Hepatocyte (in vitro differentiated cells): ENCODE measurements at regions not wholly inside any gene's neighbourhood (a gene's known extent, or its start where the extent isn't known, plus 50 kb on each side); places are given as distances from the start of the nearest gene placed in this dataset.

ENCODE experiments used
- DNase-seq: peaks from one replicate; pipeline ENCODE4 v3.0.0-alpha.2; 2016; ENCODE audit warnings: low spot score
- H2AFZ ChIP-seq: fragments of 200-600 bp; sonication (generic); 2 replicates; pipeline ENCODE4 v1.6.0; 2016; ENCODE audit warnings: antibody characterized with exemption, mild to moderate bottlenecking
- H3K27ac ChIP-seq: fragments of 200-600 bp; sonication (generic); 2 replicates; pipeline ENCODE4 v1.5.1; 2016; ENCODE audit warnings: mild to moderate bottlenecking
- H3K27me3 ChIP-seq: fragments of 200-600 bp; sonication (generic); 2 replicates; pipeline ENCODE4 v1.6.1; 2016
- H3K36me3 ChIP-seq: fragments of 200-600 bp; sonication (generic); replicated peaks from 2 replicates; pipeline ENCODE4 v1.5.1; 2016; ENCODE audit warnings: low read depth; ENCODE audit not compliant: insufficient read depth
- H3K4me1 ChIP-seq: fragments of 200-600 bp; sonication (generic); 2 replicates; pipeline ENCODE4 v1.5.1; 2016; ENCODE audit warnings: mild to moderate bottlenecking, moderate library complexity; ENCODE audit not compliant: insufficient read depth
- H3K4me2 ChIP-seq: fragments of 200-600 bp; sonication (generic); 2 replicates; pipeline ENCODE4 v1.6.0; 2016
- H3K4me3 ChIP-seq: fragments of 200-600 bp; sonication (generic); 2 replicates; pipeline ENCODE4 v1.5.1; 2016; ENCODE audit warnings: mild to moderate bottlenecking
- H3K79me2 ChIP-seq: fragments of 200-600 bp; sonication (generic); 2 replicates; pipeline ENCODE4 v1.6.0; 2017; ENCODE audit warnings: mild to moderate bottlenecking
- H3K9me2 ChIP-seq: fragments of 200-600 bp; sonication (generic); replicated peaks from 2 replicates; pipeline ENCODE4 v1.6.0; 2017; ENCODE audit warnings: mild to moderate bottlenecking; ENCODE audit not compliant: insufficient read depth
- H3K9me3 ChIP-seq: fragments of 200-600 bp; sonication (generic); 2 replicates; pipeline ENCODE4 v1.5.1; 2016; ENCODE audit warnings: low read depth, mild to moderate bottlenecking
- H4K20me1 ChIP-seq: fragments of 200-600 bp; sonication (generic); 2 replicates; pipeline ENCODE4 v1.6.0; 2016; ENCODE audit warnings: mild to moderate bottlenecking; ENCODE audit not compliant: insufficient read depth, poor library complexity, severe bottlenecking
- CTCF ChIP-seq: fragments of 200-600 bp; sonication (generic); IDR thresholded peaks from 2 replicates; pipeline ENCODE4 v1.5.1; 2016; ENCODE audit warnings: antibody characterized with exemption, mild to moderate bottlenecking; ENCODE audit not compliant: poor library complexity
- EZH2 ChIP-seq: fragments of 200-600 bp; sonication (generic); IDR thresholded peaks from 2 replicates; pipeline ENCODE4 v1.6.1; 2016; ENCODE audit warnings: antibody characterized with exemption, mild to moderate bottlenecking, borderline replicate concordance
- EZH2phosphoT487 ChIP-seq: fragments of 200-600 bp; sonication (generic); IDR thresholded peaks from one replicate; pipeline ENCODE4 v1.6.1; 2018; ENCODE audit warnings: antibody characterized with exemption, mild to moderate bottlenecking, low read depth, moderate library complexity; ENCODE audit not compliant: unreplicated experiment, severe bottlenecking
- WGBS: methylation state at CpG from one replicate; pipeline ENCODE4 v1.1.6; 2016; ENCODE audit warnings: low lambda C conversion rate; ENCODE audit errors: missing lambda C conversion rate; 5-methylcytosine and 5-hydroxymethylcytosine counted together

- H3K27ac ChIP-seq, result no peak overlapping the region
- H3K36me3 ChIP-seq, result no peaks in the 10 kb centered on the region
- H3K79me2 ChIP-seq, result no peaks in the 10 kb centered on the region
- TF ChIP-seq CTCF, result no peak
- peak; percentile 17 for DNase-seq
- WGBS, result 45% methylated on average over 7 of the region's 7 CpGs
- H4K20me1 ChIP-seq, result no peaks in the 10 kb centered on the region
- H3K9me2 ChIP-seq, result no peaks in the 10 kb centered on the region
- H3K4me1 ChIP-seq, result no peaks in the 10 kb centered on the region
- H3K4me2 ChIP-seq, result no peak overlapping the region
- H3K27me3 ChIP-seq, result no peaks in the 10 kb centered on the region
- H2AFZ ChIP-seq, result no peak overlapping the region
- H3K9me3 ChIP-seq, result no peaks in the 10 kb centered on the region
- no peak overlapping the region for H3K4me3 ChIP-seq
These were observed 122.6 kb downstream of the AXIN2 start for GRCh38 chr17:65438708-65439294.

- DNase-seq, result no peak
- H2AFZ ChIP-seq, result no peak overlapping the region
These were observed 123.3 kb downstream of the AXIN2 start for GRCh38 chr17:65438173-65438572.

GRCh38 chr17:65436871-65437270, 124.6 kb downstream of the AXIN2 start:
- H3K9me3 ChIP-seq, result no peaks in the 10 kb centered on the region
- H3K27me3 ChIP-seq, result no peaks in the 10 kb centered on the region
- no peak for DNase-seq
- H3K9me2 ChIP-seq, result no peaks in the 10 kb centered on the region
- TF ChIP-seq CTCF (no peak), EZH2 (no peak), EZH2phosphoT487 (no peak)
- H3K36me3 ChIP-seq, result no peaks in the 10 kb centered on the region
- no peak overlapping the region for H3K4me2 ChIP-seq
- H2AFZ ChIP-seq, result no peak overlapping the region
- no peak overlapping the region for H3K4me3 ChIP-seq
- no peaks in the 10 kb centered on the region for H3K4me1 ChIP-seq
- no peaks in the 10 kb centered on the region for H3K79me2 ChIP-seq
- no peaks in the 10 kb centered on the region for H4K20me1 ChIP-seq
- 92% methylated on average over 10 of the region's 10 CpGs for WGBS
- H3K27ac ChIP-seq, result no peak overlapping the region

More at GRCh38 chr17:65438173-65438572, 123.3 kb downstream of the AXIN2 start:
- H3K27me3 ChIP-seq, result no peaks in the 10 kb centered on the region
- H3K9me2 ChIP-seq, result no peaks in the 10 kb centered on the region
- no peak overlapping the region for H3K4me3 ChIP-seq
- H3K79me2 ChIP-seq, result no peaks in the 10 kb centered on the region
- no peak overlapping the region for H3K27ac ChIP-seq
- no peaks in the 10 kb centered on the region for H3K36me3 ChIP-seq
- H3K4me2 ChIP-seq, result no peak overlapping the region
- no peaks in the 10 kb centered on the region for H3K9me3 ChIP-seq
- no peaks in the 10 kb centered on the region for H4K20me1 ChIP-seq
- 79% methylated on average over 11 of the region's 11 CpGs for WGBS
- H3K4me1 ChIP-seq, result no peaks in the 10 kb centered on the region
- TF ChIP-seq EZH2phosphoT487 (no peak), EZH2 (no peak), CTCF (no peak)

GRCh38 chr17:65434878-65435277, 126.6 kb downstream of the AXIN2 start:
- Histone ChIP-seq H3K4me2 (no peak overlapping the region), H3K4me1 (no peaks in the 10 kb centered on the region), H4K20me1 (no peaks in the 10 kb centered on the region), H3K9me2 (no peaks in the 10 kb centered on the region), H3K36me3 (no peaks in the 10 kb centered on the region), H3K4me3 (no peak overlapping the region), H3K27ac (peak overlapping the region; percentile 62), H2AFZ (no peak overlapping the region), H3K9me3 (no peaks in the 10 kb centered on the region), H3K27me3 (no peaks in the 10 kb centered on the region), H3K79me2 (no peaks in the 10 kb centered on the region)
- 84% methylated on average over 2 of the region's 2 CpGs for WGBS
- DNase-seq, result no peak
- no peak for TF ChIP-seq EZH2
- TF ChIP-seq EZH2phosphoT487, result no peak
- TF ChIP-seq CTCF, result no peak
